SJSA1 (cell line): ENCODE measurements at regions not wholly inside any gene's neighbourhood (a gene's known extent, or its start where the extent isn't known, plus 50 kb on each side); places are given as distances from the start of the nearest gene placed in this dataset.
A peak's percentile ranks its signal among the peaks of the same experiment; 100 is the strongest.
"Not testable (repeated sequence)": the region's sequence is repeated elsewhere in the genome, so short reads cannot be mapped to it uniquely, and the experiment has no call there.

ENCODE experiments used
- DNase-seq, 2 experiments: peaks; one replicate each; pipeline ENCODE4 v3.0.0-alpha.2; 2015 to 2020; ENCODE audit warnings: low spot score in 2 of 2, low read depth in 1 of 2
- H3K27ac ChIP-seq: fragments of 250-450 bp; sonication (Bioruptor Pico); 2 replicates; pipeline ENCODE4 v1.5.1; 2020; ENCODE audit warnings: mild to moderate bottlenecking, moderate library complexity
- H3K27me3 ChIP-seq: fragments of 250-450 bp; sonication (Bioruptor Pico); replicated peaks from 2 replicates; pipeline ENCODE4 v1.5.1; 2020; ENCODE audit warnings: mild to moderate bottlenecking, moderate library complexity
- H3K36me3 ChIP-seq: fragments of 250-450 bp; sonication (Bioruptor Pico); 2 replicates; pipeline ENCODE4 v1.5.1; 2020; ENCODE audit warnings: mild to moderate bottlenecking
- H3K4me1 ChIP-seq: fragments of 250-450 bp; sonication (Bioruptor Pico); replicated peaks from 2 replicates; pipeline ENCODE4 v1.6.1; 2021; ENCODE audit warnings: mild to moderate bottlenecking
- H3K4me3 ChIP-seq: fragments of 250-450 bp; sonication (Bioruptor Pico); 2 replicates; pipeline ENCODE4 v1.5.1; 2020; ENCODE audit warnings: mild to moderate bottlenecking
- H3K9me3 ChIP-seq: fragments of 250-450 bp; sonication (Bioruptor Pico); replicated peaks from 2 replicates; pipeline ENCODE4 v1.5.1; 2020; ENCODE audit warnings: mild to moderate bottlenecking

- Histone ChIP-seq H3K4me1 (peaks cover 45% of the 10 kb centered on the region), H3K36me3 (no peaks in the 10 kb centered on the region), H3K9me3 (no peaks in the 10 kb centered on the region), H3K4me3 (no peak overlapping the region), H3K27ac (peak overlapping the region; percentile 44), H3K27me3 (no peaks in the 10 kb centered on the region)
- peak; percentile 86 to 89 for DNase-seq
Observed at GRCh38 chrX:13428053-13428786, 108.4 kb upstream of the ATXN3L start.

GRCh38 chrX:13427441-13428052, 107.7 kb upstream of the ATXN3L start:
- H3K27me3 ChIP-seq, result no peaks in the 10 kb centered on the region
- H3K4me3 ChIP-seq, result no peak overlapping the region
- no peaks in the 10 kb centered on the region for H3K9me3 ChIP-seq
- no peaks in the 10 kb centered on the region for H3K36me3 ChIP-seq
- no peak for DNase-seq
- H3K27ac ChIP-seq, result peak overlapping the region; percentile 44
- peaks cover 40% of the 10 kb centered on the region for H3K4me1 ChIP-seq

GRCh38 chrX:13420545-13421183, 100.8 kb upstream of the ATXN3L start:
- Histone ChIP-seq H3K4me3 (no peak overlapping the region), H3K4me1 (peaks cover 17% of the 10 kb centered on the region), H3K36me3 (no peaks in the 10 kb centered on the region), H3K27me3 (no peaks in the 10 kb centered on the region), H3K9me3 (no peaks in the 10 kb centered on the region), H3K27ac (no peak overlapping the region)
- no peak for DNase-seq

- peaks cover 17% of the 10 kb centered on the region for H3K4me1 ChIP-seq
- H3K4me3 ChIP-seq, result no peak overlapping the region
- DNase-seq, result no peak
- no peaks in the 10 kb centered on the region for H3K36me3 ChIP-seq
- no peaks in the 10 kb centered on the region for H3K27me3 ChIP-seq
- no peak overlapping the region for H3K27ac ChIP-seq
- no peaks in the 10 kb centered on the region for H3K9me3 ChIP-seq
Observed at GRCh38 chrX:13419918-13420317, 100.1 kb upstream of the ATXN3L start.

- H3K4me3 ChIP-seq, result no peak overlapping the region
- no peak for DNase-seq
- H3K27ac ChIP-seq, result peak overlapping the region; percentile 92
- no peaks in the 10 kb centered on the region for H3K27me3 ChIP-seq
- H3K9me3 ChIP-seq, result no peaks in the 10 kb centered on the region
- no peaks in the 10 kb centered on the region for H3K36me3 ChIP-seq
- H3K4me1 ChIP-seq, result peaks cover 17% of the 10 kb centered on the region
Observed at GRCh38 chrX:13419276-13419675, 99.4 kb upstream of the ATXN3L start.

- Histone ChIP-seq H3K36me3 (no peaks in the 10 kb centered on the region), H3K27ac (peak overlapping the region; percentile 92), H3K4me1 (peaks cover 17% of the 10 kb centered on the region), H3K27me3 (no peaks in the 10 kb centered on the region), H3K9me3 (no peaks in the 10 kb centered on the region), H3K4me3 (no peak overlapping the region)
- DNase-seq, result peak; percentile 38 to 65
Observed at GRCh38 chrX:13418126-13419097, 98.6 kb upstream of the ATXN3L start.

- H3K4me3 ChIP-seq, result no peak overlapping the region
Observed at GRCh38 chrX:13415509-13415908, 95.7 kb upstream of the ATXN3L start.

GRCh38 chrX:13414006-13414647, 94.3 kb upstream of the ATXN3L start:
- Histone ChIP-seq H3K36me3 (no peaks in the 10 kb centered on the region), H3K4me3 (no peak overlapping the region), H3K4me1 (peaks cover 15% of the 10 kb centered on the region), H3K27ac (no peak overlapping the region), H3K27me3 (no peaks in the 10 kb centered on the region), H3K9me3 (no peaks in the 10 kb centered on the region)
- no peak for DNase-seq

More at GRCh38 chrX:13415509-13415908, 95.7 kb upstream of the ATXN3L start:
- Histone ChIP-seq H3K27me3 (no peaks in the 10 kb centered on the region), H3K4me1 (peaks cover 17% of the 10 kb centered on the region), H3K27ac (no peak overlapping the region), H3K36me3 (no peaks in the 10 kb centered on the region), H3K9me3 (no peaks in the 10 kb centered on the region)
- DNase-seq, result no peak

GRCh38 chrX:13412208-13412600, 92.4 kb upstream of the ATXN3L start:
- DNase-seq, result no peak
- no peaks in the 10 kb centered on the region for H3K27me3 ChIP-seq
- H3K27ac ChIP-seq, result no peak overlapping the region
- H3K9me3 ChIP-seq, result no peaks in the 10 kb centered on the region
- no peak overlapping the region for H3K4me3 ChIP-seq
- H3K36me3 ChIP-seq, result no peaks in the 10 kb centered on the region
- no peaks in the 10 kb centered on the region for H3K4me1 ChIP-seq

GRCh38 chrX:13411496-13412207, 91.8 kb upstream of the ATXN3L start:
- H3K9me3 ChIP-seq, result no peaks in the 10 kb centered on the region
- DNase-seq, result no peak
- no peak overlapping the region for H3K27ac ChIP-seq
- H3K36me3 ChIP-seq, result no peaks in the 10 kb centered on the region
- no peaks in the 10 kb centered on the region for H3K27me3 ChIP-seq
- no peak overlapping the region for H3K4me3 ChIP-seq
- H3K4me1 ChIP-seq, result no peaks in the 10 kb centered on the region

- H3K4me3 ChIP-seq, H3K4me1 ChIP-seq, H3K27ac ChIP-seq, H3K27me3 ChIP-seq, H3K9me3 ChIP-seq, H3K36me3 ChIP-seq, DNase-seq: not testable (repeated sequence)
Observed at GRCh38 chrX:13408599-13408998, 88.7 kb upstream of the ATXN3L start.

GRCh38 chrX:13404777-13405176, 84.9 kb upstream of the ATXN3L start:
- H3K27ac ChIP-seq, DNase-seq, H3K27me3 ChIP-seq, H3K4me3 ChIP-seq, H3K36me3 ChIP-seq, H3K9me3 ChIP-seq, H3K4me1 ChIP-seq: not testable (repeated sequence)

GRCh38 chrX:13404364-13404763, 84.5 kb upstream of the ATXN3L start:
- no peak overlapping the region for H3K4me3 ChIP-seq
- peaks cover 6% of the 10 kb centered on the region for H3K4me1 ChIP-seq
- no peaks in the 10 kb centered on the region for H3K36me3 ChIP-seq
- no peaks in the 10 kb centered on the region for H3K27me3 ChIP-seq
- no peak overlapping the region for H3K27ac ChIP-seq
- no peaks in the 10 kb centered on the region for H3K9me3 ChIP-seq
- no peak for DNase-seq
